Stomach (tissue), 8 donors: ENCODE measurements at regions not wholly inside any gene's neighbourhood (a gene's known extent, or its start where the extent isn't known, plus 50 kb on each side); places are given as distances from the start of the nearest gene placed in this dataset.

Experiments used
- DNase-seq, 2 donors: peaks; one replicate each; pipeline versions ENCODE4 v3.0.0 to v3.0.0-alpha.2; 2013 to 2019
- H3K27ac ChIP-seq, 5 donors: fragments of 200-600 bp in 4 of 5; sonication (generic) in 4 of 5; one replicate each; pipeline ENCODE4 v1.5.1; 2013 to 2019; ENCODE audit warnings: mild to moderate bottlenecking in 1 of 5, moderate library complexity in 1 of 5
- H3K27me3 ChIP-seq, 3 donors: fragments of 200-600 bp; sonication (generic); one replicate each; pipeline ENCODE4 v1.5.1; 2017 to 2019; ENCODE audit warnings: mixed run types in 1 of 3
- H3K36me3 ChIP-seq, 4 donors: fragments of 200-600 bp; sonication (generic); 1 replicate in 3 of 4; 2 replicates in 1 of 4; pipeline ENCODE4 v1.5.1; 2016 to 2019
- H3K4me1 ChIP-seq, 4 donors: fragments of 200-600 bp; sonication (generic); one replicate each; pipeline ENCODE4 v1.5.1; 2016 to 2019
- H3K4me3 ChIP-seq, 4 donors: fragments of 200-600 bp; sonication (generic) in 3 of 4; one replicate each; pipeline ENCODE4 v1.5.1; 2016 to 2019; ENCODE audit warnings: mild to moderate bottlenecking in 1 of 4
- H3K9me3 ChIP-seq, 4 donors: fragments of 200-600 bp; sonication (generic); one replicate each; pipeline ENCODE4 v1.5.1; 2016 to 2019
- EP300 ChIP-seq: sonication (generic); formaldehyde crosslinking; IDR thresholded peaks from one replicate; pipeline ENCODE4 v1.6.1; 2017; ENCODE audit warnings: antibody characterized with exemption
- POLR2A ChIP-seq, 4 donors: fragments of 450-650 bp; IDR thresholded peaks; one replicate each; pipeline ENCODE4 v1.6.1; 2016; ENCODE audit warnings: antibody characterized with exemption in 4 of 4, control low read depth in 2 of 4, mild to moderate bottlenecking in 1 of 4, moderate library complexity in 1 of 4
- POLR2AphosphoS5 ChIP-seq, 3 donors: sonication (generic); formaldehyde crosslinking; IDR thresholded peaks; one replicate each; pipeline ENCODE4 v1.6.1; 2016; ENCODE audit warnings: antibody characterized with exemption in 3 of 3
- WGBS, 5 donors: extraction: QIAGEN DNeasy Blood & Tissue Kit in 3 of 5; methylation state at CpG; one replicate each; pipeline versions ENCODE4 v1.1.5 to v1.1.7; 2013 to 2018; 5-methylcytosine and 5-hydroxymethylcytosine counted together
- intact Hi-C: fragments of 100-400 bp; cut with DNase I; formaldehyde crosslinking; loops from one replicate; pipeline ENCODE4 v1.15.1; 2023; ENCODE audit warnings: low total_unique reads
- TF ChIP-seq, protein P1 (sequence below), 7 experiments: fragments of 450-650 bp in 4 of 7; fragments of 200-600 bp in 3 of 7; sonication (generic) in 3 of 7; IDR thresholded peaks; one replicate each; pipeline ENCODE4 v1.5.1; 2016 to 2019; ENCODE audit warnings: antibody characterized with exemption in 7 of 7, control low read depth in 2 of 7, mild to moderate bottlenecking in 1 of 7
- donor health status: healthy with polysubstance abuse.
- donor health status: Bipolar disorder and iron deficiency.
- donor health status: healthy.

DNA sequence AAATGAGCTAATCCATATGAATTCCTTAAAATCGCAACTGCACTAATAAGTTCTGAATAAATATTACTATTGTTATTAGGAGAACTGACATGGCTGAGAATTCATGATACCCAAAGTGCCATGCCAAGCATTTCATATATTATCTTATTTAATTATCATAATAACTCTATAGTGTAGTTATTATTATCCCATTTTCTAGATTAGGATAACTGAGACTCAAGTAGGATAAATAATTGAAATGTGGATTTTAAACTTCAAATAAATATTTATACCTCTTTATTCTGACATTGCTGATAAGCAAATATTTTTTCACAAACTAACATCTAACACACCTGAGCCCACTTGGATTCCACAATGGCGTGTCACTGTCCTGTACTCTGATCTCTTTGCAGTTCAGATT, 492.7 kb downstream of the IRS1 start:
- Histone ChIP-seq H3K9me3 (no peaks in the 10 kb centered on the region), H3K27ac (no peak overlapping the region), H3K4me3 (no peak overlapping the region), H3K36me3 (no peaks in the 10 kb centered on the region), H3K4me1 (peaks cover 0 to 4% (median 0%) of the 10 kb centered on the region in 4 donors), H3K27me3 (no peaks in the 10 kb centered on the region)
- WGBS, 5 donors = 90 to 97% (median 93%) methylated on average over 2 of the region's 2 CpGs
- no peak for DNase-seq
- intact Hi-C loops = no loop called here
- no peak for TF ChIP-seq POLR2AphosphoS5 (IDR thresholded peaks at IDR 0.05)
- TF ChIP-seq, protein P1, sequence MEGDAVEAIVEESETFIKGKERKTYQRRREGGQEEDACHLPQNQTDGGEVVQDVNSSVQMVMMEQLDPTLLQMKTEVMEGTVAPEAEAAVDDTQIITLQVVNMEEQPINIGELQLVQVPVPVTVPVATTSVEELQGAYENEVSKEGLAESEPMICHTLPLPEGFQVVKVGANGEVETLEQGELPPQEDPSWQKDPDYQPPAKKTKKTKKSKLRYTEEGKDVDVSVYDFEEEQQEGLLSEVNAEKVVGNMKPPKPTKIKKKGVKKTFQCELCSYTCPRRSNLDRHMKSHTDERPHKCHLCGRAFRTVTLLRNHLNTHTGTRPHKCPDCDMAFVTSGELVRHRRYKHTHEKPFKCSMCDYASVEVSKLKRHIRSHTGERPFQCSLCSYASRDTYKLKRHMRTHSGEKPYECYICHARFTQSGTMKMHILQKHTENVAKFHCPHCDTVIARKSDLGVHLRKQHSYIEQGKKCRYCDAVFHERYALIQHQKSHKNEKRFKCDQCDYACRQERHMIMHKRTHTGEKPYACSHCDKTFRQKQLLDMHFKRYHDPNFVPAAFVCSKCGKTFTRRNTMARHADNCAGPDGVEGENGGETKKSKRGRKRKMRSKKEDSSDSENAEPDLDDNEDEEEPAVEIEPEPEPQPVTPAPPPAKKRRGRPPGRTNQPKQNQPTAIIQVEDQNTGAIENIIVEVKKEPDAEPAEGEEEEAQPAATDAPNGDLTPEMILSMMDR (IDR thresholded peaks at IDR 0.05) = no peak
- no peak for TF ChIP-seq POLR2A (IDR thresholded peaks at IDR 0.05)
- TF ChIP-seq EP300 = no peak

DNA sequence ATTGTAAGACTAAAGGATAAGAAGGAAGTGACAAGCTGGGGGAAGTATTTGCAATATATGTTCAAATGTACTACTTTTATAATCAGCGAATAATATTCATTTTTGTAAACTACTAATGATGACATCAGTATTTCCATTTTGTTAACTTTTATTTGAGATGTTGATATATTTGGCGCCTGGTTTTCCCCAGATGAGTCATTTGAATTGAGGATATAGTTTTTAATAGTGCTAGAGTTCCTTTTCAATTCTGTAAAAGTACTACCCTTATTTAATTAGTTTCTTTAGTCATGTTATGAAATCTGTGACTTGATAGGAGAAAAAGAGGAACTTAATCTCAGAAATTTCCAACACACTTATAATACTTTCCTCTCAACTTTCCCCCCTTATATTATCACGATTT, 495.3 kb downstream of the IRS1 start:
- no peaks in the 10 kb centered on the region for H3K9me3 ChIP-seq
- DNase-seq = no peak
- H3K4me1 ChIP-seq = peaks cover 0 to 4% (median 0%) of the 10 kb centered on the region in 4 donors
- 79 to 86% (median 84%) methylated on average over 3 of the region's 3 CpGs for WGBS, 5 donors
- TF ChIP-seq POLR2A (IDR thresholded peaks at IDR 0.05) = no peak
- no peaks in the 10 kb centered on the region for H3K27me3 ChIP-seq
- H3K27ac ChIP-seq = no peak overlapping the region
- no peaks in the 10 kb centered on the region for H3K36me3 ChIP-seq
- intact Hi-C loops = no loop called here
- no peak overlapping the region for H3K4me3 ChIP-seq

DNA sequence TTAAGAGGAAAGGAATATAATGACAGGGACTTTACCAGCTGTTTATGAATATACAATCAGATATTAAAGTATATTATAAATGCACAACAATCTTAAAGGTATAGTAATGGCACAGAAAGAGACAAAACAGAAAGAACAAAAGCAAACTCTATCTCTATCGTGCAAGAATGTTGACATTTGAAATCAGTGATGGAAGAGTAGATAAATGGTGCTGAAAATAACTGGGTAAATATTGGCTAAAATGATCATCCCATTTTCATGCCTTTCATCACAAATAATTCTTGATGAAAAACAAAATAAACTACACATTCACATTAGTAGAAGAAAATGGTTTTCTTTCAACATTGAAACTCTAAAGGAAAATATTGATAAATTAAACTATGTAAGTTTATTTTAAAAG, 495.9 kb downstream of the IRS1 start:
- H3K36me3 ChIP-seq = no peaks in the 10 kb centered on the region
- TF ChIP-seq POLR2AphosphoS5 (IDR thresholded peaks at IDR 0.05) (no peak), EP300 (no peak), POLR2A (IDR thresholded peaks at IDR 0.05) (no peak)
- TF ChIP-seq, protein P1 (IDR thresholded peaks at IDR 0.05) = no peak
- H3K9me3 ChIP-seq = no peaks in the 10 kb centered on the region
- no peak for DNase-seq
- no peaks in the 10 kb centered on the region for H3K27me3 ChIP-seq
- peaks cover 0 to 4% (median 0%) of the 10 kb centered on the region in 4 donors for H3K4me1 ChIP-seq
- intact Hi-C loops = no loop called here
- no peak overlapping the region for H3K27ac ChIP-seq
- no peak overlapping the region for H3K4me3 ChIP-seq
- WGBS, 5 donors = 8 to 35% (median 19%) methylated on average over 1 of the region's 1 CpG

DNA sequence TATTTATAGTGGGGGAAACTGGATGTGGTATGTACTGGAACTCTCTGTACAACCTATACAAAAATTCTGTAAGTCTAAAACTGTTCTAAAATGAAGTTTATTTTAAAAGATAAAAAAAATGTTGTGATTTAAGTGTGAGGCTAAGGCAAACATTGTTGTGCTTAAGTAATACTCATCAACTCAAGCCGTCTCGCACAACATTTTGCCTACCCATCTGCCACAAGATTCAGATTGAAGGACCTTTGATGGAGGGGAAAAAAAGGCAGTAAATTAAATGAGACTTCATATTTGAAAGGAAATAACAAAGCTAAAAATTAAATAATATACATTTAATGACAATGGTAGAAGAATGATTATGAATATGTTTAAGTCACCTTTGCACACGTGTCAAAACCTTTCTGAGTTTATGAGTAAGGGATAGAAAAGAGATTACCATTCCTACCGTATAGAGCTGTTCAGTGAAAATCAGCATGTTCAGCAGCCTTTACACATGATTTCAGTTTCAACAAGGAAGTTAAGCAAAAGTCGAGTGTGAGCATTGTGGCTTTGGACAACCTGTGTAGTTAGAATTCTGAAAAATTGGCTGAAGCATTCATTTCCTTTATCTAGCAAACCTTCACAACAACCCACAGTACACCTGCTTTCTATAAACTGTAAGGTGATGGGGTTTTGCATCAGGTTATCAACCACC, 499.3 kb downstream of the IRS1 start:
- TF ChIP-seq EP300 (no peak), POLR2A (IDR thresholded peaks at IDR 0.05) (no peak), POLR2AphosphoS5 (IDR thresholded peaks at IDR 0.05) (no peak)
- TF ChIP-seq, protein P1 (IDR thresholded peaks at IDR 0.05) = no peak
- Histone ChIP-seq H3K27ac (no peak overlapping the region), H3K4me3 (no peak overlapping the region), H3K27me3 (no peaks in the 10 kb centered on the region), H3K9me3 (no peaks in the 10 kb centered on the region), H3K36me3 (no peaks in the 10 kb centered on the region), H3K4me1 (no peaks in the 10 kb centered on the region)
- peak in 1 of 2 donors; percentile 15 for DNase-seq
- WGBS, 5 donors = 75 to 84% (median 79%) methylated on average over 5 of the region's 5 CpGs
- intact Hi-C loops = no loop called here

DNA sequence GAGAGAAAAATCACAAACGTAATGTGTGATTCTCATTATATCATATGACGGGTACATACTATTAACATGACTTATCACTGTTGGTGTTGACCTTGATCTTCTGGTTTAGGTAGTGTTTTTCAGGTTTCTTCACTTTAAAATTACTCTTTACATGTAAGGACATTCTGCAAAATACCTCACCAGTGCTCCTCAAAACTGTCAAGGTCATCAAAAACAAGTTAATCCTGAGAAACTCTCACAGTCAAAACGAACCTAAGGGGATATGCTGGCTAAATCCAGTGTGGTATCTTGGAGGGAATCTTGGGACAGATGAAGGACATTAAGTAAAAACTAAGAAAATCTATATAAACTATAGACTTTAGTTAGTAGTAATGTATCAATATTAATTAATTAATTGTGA, 499.8 kb downstream of the IRS1 start:
- Histone ChIP-seq H3K27me3 (no peaks in the 10 kb centered on the region), H3K36me3 (no peaks in the 10 kb centered on the region), H3K4me3 (no peak overlapping the region), H3K9me3 (no peaks in the 10 kb centered on the region), H3K4me1 (no peaks in the 10 kb centered on the region), H3K27ac (no peak overlapping the region)
- intact Hi-C loops = no loop called here
- WGBS, 5 donors = 46 to 78% (median 54%) methylated on average over 3 of the region's 3 CpGs
- no peak for TF ChIP-seq POLR2A (IDR thresholded peaks at IDR 0.05)
- TF ChIP-seq, protein P1 (IDR thresholded peaks at IDR 0.05) = no peak
- no peak for TF ChIP-seq EP300
- TF ChIP-seq POLR2AphosphoS5 (IDR thresholded peaks at IDR 0.05) = no peak
- DNase-seq = no peak
